Right lobe of liver (tissue), 6 donors: ENCODE measurements at regions not wholly inside any gene's neighbourhood (a gene's known extent, or its start where the extent isn't known, plus 50 kb on each side); places are given as distances from the start of the nearest gene placed in this dataset.
"Not testable (repeated sequence)": the region's sequence is repeated elsewhere in the genome, so short reads cannot be mapped to it uniquely, and the experiment has no call there.

Experiments
- ATAC-seq, 4 donors: fragments of 200-7000 bp; cut with Tn5 transposase; one replicate each; pipeline ENCODE4 v1.9.1; 2020; ENCODE audit warnings: mild to moderate bottlenecking in 4 of 4, moderate library complexity in 4 of 4
- DNase-seq, 3 donors: peaks; one replicate each; pipeline ENCODE4 v3.0.0-alpha.2; 2020
- H3K27ac ChIP-seq, 3 donors: fragments of 200-600 bp; one replicate each; pipeline ENCODE4 v1.8.0; 2022
- H3K27me3 ChIP-seq, 2 donors: fragments of 200-600 bp; one replicate each; pipeline ENCODE4 v1.8.0; 2022
- H3K36me3 ChIP-seq, 4 donors: fragments of 200-600 bp; sonication (generic) in 1 of 4; one replicate each; pipeline versions ENCODE4 v1.5.1 to v1.8.0; 2017 to 2022; ENCODE audit warnings: control low read depth in 1 of 4
- H3K4me1 ChIP-seq, 4 donors: fragments of 200-600 bp; sonication (generic) in 1 of 4; one replicate each; pipeline versions ENCODE4 v1.5.1 to v1.8.0; 2017 to 2022; ENCODE audit warnings: control low read depth in 1 of 4
- H3K4me3 ChIP-seq, 3 donors: fragments of 200-600 bp; one replicate each; pipeline ENCODE4 v1.8.0; 2022
- H3K9me3 ChIP-seq, 4 donors: fragments of 200-600 bp; sonication (generic) in 1 of 4; one replicate each; pipeline versions ENCODE4 v1.5.1 to v1.8.0; 2017 to 2022; ENCODE audit warnings: control low read depth in 1 of 4
- POLR2A ChIP-seq: fragments of 450-650 bp; IDR thresholded peaks from one replicate; pipeline ENCODE4 v1.6.1; 2017; ENCODE audit warnings: antibody characterized with exemption, mild to moderate bottlenecking
- WGBS: methylation state at CpG from one replicate; pipeline ENCODE4 v1.1.6; 2018; ENCODE audit warnings: low coverage, low lambda C conversion rate; ENCODE audit not compliant: insufficient coverage; ENCODE audit errors: missing lambda C conversion rate; 5-methylcytosine and 5-hydroxymethylcytosine counted together
- intact Hi-C, 2 donors: fragments of 100-400 bp; cut with DNase I; formaldehyde crosslinking; loops; one replicate each; pipeline versions ENCODE4 v1.11.2 to v1.14.1; 2022
- TF ChIP-seq, protein P1 (sequence below), 4 donors: fragments of 200-600 bp in 3 of 4; fragments of 450-650 bp in 1 of 4; IDR thresholded peaks; one replicate each; pipeline versions ENCODE4 v1.5.1 to v1.8.0; 2016 to 2022; ENCODE audit warnings: antibody characterized with exemption in 4 of 4, mild to moderate bottlenecking in 2 of 4
- donor health status: DM: no; HTN: yes; CAD: no.
- donor health status: DM: no; HTN: no; CAD: no.
- donor health status: DM: no; HTN: no; CAD: no.
- donor health status: DM: no; HTN: yes; CAD: no.
- donor health status: DM: no; HTN: yes; CAD: no.

DNA sequence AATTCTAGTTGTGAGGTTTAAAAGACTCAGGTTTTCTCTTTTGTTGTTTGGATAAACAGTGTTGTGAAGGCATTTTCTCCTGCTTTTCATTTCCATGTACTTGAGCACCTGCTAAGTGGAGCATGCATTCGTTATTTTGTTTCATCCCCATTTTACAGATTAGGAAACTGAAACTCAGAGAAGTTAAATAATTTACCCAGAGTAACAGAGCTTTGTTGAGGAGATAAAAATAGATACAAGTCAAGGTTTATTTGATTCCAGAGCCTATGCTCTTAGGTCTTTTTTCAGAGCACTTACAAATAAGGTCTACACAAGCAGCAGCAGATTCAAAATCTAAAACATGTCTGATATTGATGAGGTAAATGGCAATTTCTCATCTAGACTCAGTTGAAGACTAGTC is 254.7 kb upstream of the PTBP2 start:
- Histone ChIP-seq H3K9me3 (no peaks in the 10 kb centered on the region), H3K27ac (no peak overlapping the region), H3K36me3 (no peaks in the 10 kb centered on the region), H3K4me1 (no peaks in the 10 kb centered on the region), H3K27me3 (no peaks in the 10 kb centered on the region), H3K4me3 (no peak overlapping the region)
- no peak for ATAC-seq
- no peak for DNase-seq
- intact Hi-C loops = no loop called here
- WGBS = 94% methylated on average over 1 of the region's 1 CpG
- TF ChIP-seq, protein P1, sequence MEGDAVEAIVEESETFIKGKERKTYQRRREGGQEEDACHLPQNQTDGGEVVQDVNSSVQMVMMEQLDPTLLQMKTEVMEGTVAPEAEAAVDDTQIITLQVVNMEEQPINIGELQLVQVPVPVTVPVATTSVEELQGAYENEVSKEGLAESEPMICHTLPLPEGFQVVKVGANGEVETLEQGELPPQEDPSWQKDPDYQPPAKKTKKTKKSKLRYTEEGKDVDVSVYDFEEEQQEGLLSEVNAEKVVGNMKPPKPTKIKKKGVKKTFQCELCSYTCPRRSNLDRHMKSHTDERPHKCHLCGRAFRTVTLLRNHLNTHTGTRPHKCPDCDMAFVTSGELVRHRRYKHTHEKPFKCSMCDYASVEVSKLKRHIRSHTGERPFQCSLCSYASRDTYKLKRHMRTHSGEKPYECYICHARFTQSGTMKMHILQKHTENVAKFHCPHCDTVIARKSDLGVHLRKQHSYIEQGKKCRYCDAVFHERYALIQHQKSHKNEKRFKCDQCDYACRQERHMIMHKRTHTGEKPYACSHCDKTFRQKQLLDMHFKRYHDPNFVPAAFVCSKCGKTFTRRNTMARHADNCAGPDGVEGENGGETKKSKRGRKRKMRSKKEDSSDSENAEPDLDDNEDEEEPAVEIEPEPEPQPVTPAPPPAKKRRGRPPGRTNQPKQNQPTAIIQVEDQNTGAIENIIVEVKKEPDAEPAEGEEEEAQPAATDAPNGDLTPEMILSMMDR (IDR thresholded peaks at IDR 0.05) = no peak
- TF ChIP-seq POLR2A = no peak

DNA sequence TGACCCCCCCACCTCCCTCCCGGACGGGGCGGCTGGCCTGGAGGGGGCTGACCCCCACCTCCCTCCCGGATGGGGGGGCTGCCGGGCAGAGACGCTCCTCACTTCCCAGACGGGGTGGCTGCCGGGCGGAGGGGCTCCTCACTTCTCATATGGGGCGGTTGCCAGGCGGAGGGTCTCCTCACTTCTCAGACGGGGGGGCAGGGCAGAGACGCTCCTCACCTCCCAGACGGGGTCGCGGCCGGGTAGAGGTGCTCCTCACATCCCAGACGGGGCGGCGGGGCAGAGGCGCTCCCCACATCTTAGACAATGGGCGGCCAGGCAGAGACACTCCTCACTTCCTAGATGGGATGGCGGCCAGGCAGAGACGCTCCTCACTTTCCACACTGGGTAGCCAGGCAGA is 251.9 kb upstream of the PTBP2 start:
- WGBS = 94% methylated on average over 3 of the region's 24 CpGs
- H3K27ac ChIP-seq, H3K36me3 ChIP-seq, intact Hi-C loops, H3K27me3 ChIP-seq, H3K9me3 ChIP-seq, H3K4me3 ChIP-seq, H3K4me1 ChIP-seq, DNase-seq, ATAC-seq: not testable (repeated sequence)

DNA sequence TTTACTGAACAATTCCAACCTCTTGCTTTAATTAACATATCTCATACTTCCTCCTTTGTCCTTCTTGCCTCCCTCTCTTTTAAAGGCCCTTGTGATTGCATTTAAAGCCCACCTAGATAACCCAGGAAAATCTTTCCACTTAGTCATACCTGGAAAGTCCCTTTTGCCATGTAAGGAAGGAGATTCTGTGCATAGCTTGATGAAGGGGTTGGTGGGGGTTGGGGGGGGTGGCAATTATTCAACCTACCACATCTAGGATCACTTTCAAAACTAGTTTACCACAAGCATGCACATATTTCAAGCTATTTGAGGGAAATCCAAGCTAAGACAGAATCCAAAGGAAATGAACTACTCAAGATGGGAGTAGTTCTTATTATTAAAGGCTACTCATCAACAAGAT is 249.1 kb upstream of the PTBP2 start:
- H3K36me3 ChIP-seq = no peaks in the 10 kb centered on the region
- no peak overlapping the region for H3K4me3 ChIP-seq
- intact Hi-C loops = no loop called here
- no peak for TF ChIP-seq POLR2A
- TF ChIP-seq, protein P1 (IDR thresholded peaks at IDR 0.05) = no peak
- no peaks in the 10 kb centered on the region for H3K4me1 ChIP-seq
- H3K9me3 ChIP-seq = no peaks in the 10 kb centered on the region
- ATAC-seq (no peak), DNase-seq (no peak)
- H3K27ac ChIP-seq = no peak overlapping the region
- H3K27me3 ChIP-seq = no peaks in the 10 kb centered on the region

DNA sequence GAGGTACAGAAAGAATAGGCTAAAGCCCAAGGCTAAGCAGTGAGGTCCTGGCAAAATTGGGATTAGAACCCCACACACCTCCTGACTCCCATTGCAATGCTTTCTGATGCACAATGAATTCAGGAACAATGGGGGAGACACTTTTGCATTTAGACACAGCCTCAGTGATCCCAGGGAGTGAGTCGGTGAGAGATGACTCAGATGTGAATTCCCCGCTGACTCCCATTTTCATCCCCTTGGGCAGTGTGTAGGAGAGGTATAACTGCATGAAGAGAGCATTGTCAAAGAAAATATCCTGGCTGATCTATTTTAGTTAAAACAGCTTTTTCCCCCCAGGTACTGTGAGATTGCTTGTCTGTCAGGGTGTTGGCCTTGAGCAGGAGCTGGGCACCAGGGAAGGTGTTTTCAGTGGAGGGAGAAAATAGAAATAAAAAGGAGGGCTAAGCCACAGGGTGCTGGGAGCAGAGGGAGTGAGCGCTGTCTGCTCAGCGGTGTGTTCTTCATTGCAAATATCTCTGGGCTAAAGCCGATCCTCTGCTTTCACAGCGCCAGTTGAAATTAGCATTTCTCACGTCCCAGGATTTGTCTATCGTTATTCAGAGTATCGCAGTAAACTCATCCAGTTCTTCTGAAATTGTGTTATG is 247.7 kb upstream of the PTBP2 start:
- Histone ChIP-seq H3K36me3 (no peaks in the 10 kb centered on the region), H3K4me3 (no peak overlapping the region), H3K4me1 (no peaks in the 10 kb centered on the region), H3K27ac (no peak overlapping the region), H3K27me3 (no peaks in the 10 kb centered on the region), H3K9me3 (no peaks in the 10 kb centered on the region)
- no peak for ATAC-seq
- intact Hi-C loops = no loop called here
- WGBS = 45% methylated on average over 8 of the region's 9 CpGs
- no peak for DNase-seq
- no peak for TF ChIP-seq POLR2A
- TF ChIP-seq, protein P1 (IDR thresholded peaks at IDR 0.05) = no peak

DNA sequence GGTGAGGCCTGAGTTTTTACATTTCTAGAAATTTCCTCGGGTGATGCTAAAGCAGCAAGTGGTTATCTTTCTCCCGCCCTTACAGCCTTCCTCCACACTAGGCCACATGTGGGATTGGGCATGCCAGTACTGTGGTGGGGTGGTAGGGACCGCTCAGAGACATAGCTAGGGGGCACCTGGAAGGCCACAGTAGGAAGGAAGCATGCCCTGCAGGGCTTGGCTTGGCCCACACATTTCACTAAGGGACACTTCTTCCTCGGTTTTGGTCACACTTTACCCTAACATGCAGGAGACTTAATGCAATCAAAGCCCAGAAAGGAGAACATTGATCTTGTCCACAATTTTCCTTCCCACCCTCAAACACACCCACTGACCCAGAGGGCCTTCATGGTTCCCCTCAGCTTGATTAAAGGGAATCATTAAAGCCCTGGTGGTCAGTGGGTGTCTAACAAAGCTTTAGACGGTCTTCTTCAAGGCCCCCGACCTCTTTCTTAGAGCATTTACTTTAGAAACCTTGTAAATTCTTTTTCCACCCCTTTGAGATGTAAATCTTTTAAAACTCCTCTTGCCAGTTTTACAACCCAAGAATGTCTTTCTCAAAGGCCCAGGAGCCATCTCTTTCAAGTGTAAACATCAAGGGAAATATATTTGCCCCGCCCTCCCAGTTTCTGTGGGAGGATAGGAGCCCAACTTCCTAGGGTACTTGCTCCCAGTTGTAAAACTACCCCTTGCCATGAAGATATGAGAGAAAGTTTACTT is 246.4 kb upstream of the PTBP2 start:
- Histone ChIP-seq H3K36me3 (no peaks in the 10 kb centered on the region), H3K27ac (no peak overlapping the region), H3K4me3 (no peak overlapping the region), H3K4me1 (no peaks in the 10 kb centered on the region), H3K9me3 (no peaks in the 10 kb centered on the region), H3K27me3 (no peaks in the 10 kb centered on the region)
- WGBS = 61% methylated on average over 6 of the region's 7 CpGs
- ATAC-seq (peak in 1 of 4 donors; percentile 23), DNase-seq (no peak)
- TF ChIP-seq, protein P1 (IDR thresholded peaks at IDR 0.05) = no peak
- no peak for TF ChIP-seq POLR2A
- intact Hi-C loops = no loop called here
